ENCODE measurements at regions not wholly inside any gene's neighbourhood (a gene's known extent, or its start where the extent isn't known, plus 50 kb on each side); places are given as distances from the start of the nearest gene placed in this dataset.
A peak's percentile ranks its signal among the peaks of the same experiment; 100 is the strongest.

DNA sequence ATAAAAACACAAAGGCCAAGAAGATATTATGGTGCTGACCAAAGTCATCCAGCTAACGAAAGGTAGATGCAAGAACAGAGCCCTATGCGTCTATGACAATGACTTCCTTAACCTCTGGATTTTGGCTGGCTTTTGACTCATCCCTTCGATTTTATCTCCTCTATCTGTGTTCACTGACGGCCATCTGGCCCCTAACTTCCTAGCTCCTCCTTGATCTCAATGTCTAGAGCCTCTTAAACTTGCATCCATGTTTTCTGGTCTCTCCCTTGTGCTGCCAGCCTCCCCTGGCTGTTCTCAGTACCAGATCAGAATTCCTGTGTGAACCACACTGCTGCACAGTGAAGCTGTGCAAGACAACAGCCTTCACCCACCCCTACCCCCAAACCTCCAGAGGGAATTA is 452.9 kb downstream of the UTRN start:
- peak; percentile 17 for DNase-seq

DNA sequence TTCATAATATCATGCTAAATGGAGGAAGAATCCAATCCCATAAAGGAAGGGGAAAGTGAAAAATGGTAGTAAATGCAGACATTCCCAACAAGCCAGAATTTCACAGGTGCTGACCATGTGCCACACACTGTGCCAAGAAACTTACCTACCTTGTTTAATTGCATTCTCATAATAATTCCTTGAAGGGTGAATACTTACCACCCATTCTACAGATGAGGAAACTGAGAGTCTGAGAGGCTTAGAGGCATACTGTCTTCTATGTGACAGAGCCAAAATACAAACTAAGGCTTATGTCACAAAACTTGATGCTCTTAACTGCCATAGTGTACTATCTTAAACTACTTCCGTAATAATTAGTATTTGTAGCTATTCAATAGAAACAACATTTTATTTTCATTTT is 454.7 kb downstream of the UTRN start:
- DNase-seq: no peak

DNA sequence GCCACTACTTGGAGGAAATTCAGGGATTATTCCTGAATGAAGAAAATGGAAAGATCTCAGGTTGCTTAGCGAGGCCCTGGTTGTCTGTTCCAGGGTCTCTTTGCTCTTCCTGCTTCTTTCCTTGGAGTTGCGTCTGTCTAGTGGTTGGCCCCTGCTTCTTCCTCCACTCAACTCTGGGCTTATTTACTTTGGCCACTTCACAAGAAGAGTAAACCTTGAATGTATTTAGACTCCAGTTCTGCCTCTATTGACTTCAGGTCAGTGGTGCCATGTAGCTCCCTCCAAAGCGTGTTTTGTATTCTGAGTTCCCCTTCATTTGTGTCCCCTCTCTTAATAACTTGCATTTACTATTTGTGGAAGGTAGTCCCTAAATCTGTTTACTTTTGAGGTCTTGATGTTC is 456.5 kb downstream of the UTRN start:
- DNase-seq: no peak

DNA sequence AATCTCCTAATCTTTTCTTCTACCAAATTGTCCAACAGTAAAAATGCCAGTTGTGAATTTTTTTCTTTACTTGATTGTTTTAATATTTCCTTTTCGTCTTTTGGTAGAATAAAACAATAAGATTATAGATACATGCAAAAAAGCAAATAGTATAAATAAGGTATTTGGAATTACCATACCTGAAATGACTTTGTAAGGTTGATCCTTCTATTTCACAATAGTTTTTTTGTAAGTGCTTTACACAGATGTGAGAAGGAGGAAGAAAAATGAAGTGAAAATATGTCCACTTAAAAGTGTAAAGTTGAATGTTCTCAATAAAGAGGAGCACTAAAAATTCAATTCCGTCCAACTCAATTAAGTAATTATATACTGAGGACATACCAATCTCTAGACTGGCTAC is 457.6 kb downstream of the UTRN start:
- no peak for DNase-seq

DNA sequence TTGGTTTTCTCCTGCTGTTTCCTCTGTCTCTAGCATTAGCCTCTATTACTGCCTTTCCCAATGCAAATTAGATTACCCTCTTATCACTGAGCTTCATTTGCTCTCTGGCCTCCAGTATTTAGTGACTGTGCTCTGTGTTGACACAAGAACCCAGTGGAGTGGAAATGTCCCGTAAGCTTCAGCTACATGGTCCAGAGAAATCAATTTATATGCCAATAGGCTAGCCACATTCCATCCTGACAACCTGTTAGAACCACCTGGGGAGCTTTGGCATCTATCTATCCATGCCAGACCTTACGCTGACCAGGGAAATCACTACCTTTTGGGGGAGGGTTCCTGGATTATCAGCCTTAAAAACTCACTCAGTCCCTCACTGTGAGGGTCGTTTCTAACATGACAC is 459.6 kb downstream of the UTRN start:
- no peak for DNase-seq

DNA sequence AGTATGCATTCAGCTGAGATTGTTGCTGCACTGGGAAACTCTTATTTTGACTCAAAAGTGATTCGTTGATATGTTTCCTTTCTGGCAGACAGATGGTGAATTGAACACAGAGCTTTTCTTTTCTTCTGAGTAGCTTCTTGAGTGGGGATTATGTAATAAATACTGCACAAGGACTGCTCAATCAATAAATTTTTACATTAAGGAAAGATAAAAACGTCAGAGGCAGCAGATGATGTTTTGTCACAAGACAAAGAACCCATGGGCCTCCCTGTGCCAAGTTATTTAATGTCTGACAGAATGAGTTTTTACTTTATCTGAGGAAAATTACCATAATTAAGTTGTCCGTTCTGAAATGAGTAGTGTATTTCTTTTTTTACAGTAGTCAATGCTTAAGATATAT is 460.3 kb downstream of the UTRN start:
- DNase-seq: no peak

DNA sequence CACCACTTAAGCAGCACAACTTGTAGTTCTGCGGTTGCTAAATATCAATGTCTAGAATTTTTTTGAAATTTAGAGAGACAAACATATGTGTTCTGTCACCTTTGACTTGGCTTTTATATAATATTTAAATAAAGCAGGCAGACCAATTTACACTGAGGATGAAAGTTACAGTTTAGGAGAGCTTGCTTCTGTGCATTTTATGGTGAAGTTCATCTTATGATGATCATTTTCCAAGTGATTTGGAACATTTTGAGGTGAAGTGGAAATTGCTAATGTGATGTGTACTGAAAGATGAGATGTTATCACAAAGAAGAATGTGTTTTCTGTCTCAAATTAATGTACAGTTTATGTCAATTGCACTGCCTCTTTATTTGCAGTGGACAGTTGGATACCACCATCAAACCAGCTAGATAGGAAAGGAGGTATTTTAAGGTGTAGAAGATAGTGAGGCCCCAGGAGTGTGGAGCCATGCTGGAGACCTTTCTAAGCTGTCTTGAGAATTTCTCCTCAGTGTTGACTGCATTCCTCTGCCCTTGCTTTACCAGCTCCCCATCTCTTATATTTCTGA is 461.9 kb downstream of the UTRN start:
- no peak for DNase-seq

DNA sequence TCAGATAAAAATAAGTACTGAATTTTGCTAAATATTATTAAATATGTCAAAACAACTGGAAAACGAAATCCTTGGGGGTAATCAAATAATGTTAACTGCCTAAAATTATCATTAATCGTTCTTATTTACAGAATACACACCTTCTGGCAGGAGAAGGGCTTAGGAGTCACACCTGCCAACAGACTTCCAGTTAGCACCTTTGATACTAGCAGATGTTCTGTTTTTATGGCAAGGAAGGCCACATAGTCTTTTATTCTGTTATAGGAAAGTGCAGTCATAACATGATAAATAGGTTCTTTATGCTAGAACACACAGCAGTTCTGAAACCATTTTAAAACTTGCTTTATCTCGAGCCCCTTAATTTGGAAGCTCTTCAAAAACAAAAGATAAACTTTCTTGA is 464.1 kb downstream of the UTRN start:
- DNase-seq: no peak

DNA sequence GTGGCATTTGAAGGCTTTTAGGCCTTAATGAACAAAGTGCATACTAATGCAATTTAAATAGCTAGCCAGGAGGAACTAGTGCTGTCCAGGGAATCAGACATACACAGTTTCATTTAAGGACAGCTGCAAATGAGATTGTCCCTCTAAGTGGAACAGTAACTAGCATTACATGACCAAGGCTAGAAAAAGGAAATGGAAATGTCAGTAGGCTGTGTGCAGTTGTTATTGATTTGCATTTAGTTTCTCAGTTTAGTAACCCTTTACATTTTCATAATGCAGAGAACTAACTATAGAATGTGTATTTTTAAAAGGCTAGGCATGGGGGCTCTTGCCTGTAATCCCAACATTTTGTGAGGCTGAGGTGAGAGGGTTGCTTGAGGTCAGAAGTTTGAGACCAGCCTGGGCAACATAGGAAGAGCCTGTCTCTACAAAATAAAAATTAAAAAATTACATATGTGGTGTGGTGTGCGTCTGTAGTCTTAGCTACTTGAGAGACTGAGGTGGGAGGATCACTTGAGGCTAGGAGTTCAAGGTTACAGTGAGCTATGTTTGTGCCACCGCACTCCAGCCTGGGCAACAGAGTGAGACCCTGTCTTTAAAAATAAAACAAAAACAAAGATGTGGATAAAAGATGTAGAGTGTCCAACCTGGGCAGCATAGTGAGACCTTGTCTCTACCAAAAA is 468.0 kb downstream of the UTRN start:
- no peak for DNase-seq

DNA sequence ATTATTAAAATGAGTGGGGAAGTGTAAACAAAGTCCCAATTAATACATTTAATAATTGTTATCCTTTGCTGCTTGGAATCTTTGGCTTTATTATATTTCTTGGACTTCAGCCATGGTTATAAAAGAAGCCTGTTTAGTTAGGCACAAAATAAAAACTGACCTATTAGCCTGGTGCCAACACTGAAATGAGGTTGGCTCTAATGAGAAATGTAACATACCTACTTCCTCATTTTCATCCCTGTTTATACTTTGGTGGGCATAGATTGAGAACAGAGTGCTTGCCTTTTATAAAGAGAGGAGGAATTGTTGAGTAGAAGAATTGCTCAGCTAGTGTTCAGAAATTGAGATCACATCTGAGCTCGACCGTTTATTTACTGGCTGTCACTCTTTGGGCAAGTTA is 471.3 kb downstream of the UTRN start:
- DNase-seq: peak; percentile 42

DNA sequence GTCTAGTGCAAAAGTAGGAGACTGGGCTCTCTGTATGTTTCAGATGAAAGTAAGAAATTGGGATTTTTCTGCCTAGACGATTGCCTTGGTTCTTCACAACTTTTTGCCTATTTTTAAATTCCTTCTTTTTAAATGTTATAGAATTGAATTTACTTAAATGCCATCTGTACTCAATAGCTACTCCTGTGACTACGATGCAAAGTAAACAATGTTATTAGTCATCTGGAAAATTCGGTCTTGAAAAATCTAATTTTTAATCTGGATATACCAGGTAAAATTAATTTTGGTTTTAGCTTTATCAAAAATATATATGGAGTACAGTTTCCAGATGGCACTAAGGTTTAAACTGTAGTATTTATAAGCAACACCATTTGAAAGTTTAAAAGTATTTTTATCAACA is 472.2 kb downstream of the UTRN start:
- no peak for DNase-seq

DNA sequence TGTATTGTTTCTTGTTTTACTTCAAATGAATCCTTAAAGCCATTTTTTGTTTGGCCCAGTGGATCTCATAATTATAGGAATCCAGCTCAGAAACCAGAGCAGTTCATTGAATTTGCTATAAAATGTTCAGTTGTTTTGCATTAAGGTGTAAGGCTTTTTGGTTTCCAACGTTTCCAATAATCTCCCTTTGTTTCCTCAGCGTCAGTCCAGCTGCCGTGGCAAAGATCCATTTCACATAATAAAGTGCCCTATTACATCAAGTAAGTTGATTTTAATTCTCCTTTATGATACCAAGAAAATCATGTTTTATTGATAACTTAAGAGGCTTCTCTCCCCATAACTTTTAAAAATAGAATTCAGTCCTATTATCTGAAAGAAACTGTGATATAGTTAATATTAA is 472.6 kb downstream of the UTRN start:
- DNase-seq: no peak

DNA sequence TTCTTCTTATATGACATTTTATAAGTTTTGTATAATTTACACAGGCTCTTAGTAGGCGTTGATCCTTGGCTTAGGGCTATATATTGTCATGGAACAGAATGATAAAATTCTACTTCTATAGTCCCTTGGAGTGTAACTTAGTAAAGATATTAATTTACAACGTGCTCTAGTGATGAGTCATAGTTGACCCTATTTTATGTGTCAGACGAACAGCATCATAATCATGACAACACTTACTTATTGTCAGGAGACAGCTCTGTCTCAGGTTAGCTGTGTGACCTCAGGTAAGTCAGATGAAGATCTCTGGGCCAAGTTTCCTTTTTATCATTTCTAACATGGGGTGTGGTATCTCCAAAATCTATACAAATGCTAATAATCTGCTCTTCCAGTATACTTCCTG is 473.5 kb downstream of the UTRN start:
- no peak for DNase-seq

DNA sequence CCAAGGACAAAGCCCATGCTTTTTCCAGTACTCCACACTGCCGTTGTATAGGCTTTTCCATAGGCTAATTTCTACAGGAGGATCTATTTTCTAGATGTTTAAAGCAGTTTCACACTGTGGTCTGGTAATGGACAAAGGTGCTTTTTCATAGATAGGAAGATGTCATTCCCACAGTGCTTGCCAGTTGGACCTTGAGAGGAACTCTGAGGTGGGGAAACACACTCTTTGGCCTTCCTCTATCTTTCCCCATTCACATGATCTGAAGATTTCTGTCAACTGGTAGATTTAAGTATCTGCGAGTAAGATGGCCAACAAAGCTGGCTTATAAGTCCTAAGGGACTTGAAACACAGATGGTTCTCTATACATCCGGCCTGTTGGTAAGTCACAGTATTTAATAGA is 477.3 kb downstream of the UTRN start:
- DNase-seq: no peak

DNA sequence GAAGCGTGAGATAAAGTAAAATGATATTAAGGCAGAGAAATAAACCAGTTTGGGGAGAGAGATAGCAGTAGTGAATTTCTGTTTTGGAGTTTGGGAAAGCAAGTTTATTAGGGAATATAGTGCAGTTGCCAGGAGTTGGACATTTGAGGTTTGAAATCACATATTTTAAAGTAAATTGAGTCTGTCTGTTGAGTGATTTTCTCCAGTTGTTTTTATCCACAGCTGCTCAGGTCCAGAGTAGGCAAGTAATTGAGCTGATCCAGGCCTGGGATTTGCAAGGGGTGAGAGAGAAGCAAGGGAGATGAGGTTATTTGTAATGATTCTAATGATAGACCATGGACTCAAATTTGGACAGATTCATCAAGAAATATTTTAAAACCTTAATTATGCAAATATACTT is 481.9 kb downstream of the UTRN start:
- no peak for DNase-seq

DNA sequence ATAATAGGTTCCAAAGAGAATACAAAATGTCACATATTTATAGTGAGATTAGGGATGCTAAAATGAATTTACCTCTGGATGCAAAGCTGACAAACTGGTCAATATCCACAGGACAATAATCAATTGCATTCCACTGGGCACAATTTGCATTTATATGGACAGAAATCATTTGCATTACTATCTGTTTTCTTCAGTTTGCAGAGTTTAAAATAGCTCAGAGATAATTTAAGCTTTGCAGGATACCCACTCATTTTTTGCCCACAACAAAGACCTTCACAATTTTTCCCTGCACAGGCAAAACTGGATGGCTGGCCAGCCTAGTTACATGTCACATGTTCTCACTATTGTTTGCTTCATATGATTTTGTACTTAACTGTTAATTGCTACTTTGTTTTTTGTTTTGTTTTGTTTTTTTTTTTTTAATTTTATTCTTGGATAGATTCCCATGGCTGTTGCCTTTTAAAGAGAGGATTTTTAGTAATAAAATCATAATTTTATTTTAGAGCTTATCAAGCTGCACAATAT is 483.5 kb downstream of the UTRN start:
- no peak for DNase-seq

DNA sequence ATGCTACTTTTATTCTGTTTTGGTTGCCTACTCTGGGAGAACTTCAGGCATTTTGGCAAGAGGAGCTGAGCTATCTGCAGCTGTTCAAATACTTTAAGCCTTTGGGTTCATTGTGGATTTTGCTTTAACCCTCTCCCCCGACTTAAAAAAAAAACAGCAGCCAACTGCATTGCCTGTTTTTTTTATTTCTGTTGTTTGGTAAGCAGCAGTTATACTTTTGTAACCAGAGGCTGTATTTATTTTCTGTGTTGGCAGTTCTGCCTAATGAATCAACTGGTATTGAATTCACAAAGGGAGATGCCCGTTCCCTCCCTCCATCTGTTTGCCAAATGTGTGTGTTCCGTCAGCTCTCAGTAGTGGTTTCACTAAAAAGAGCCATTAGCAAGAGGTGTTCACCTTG is 484.0 kb downstream of the UTRN start:
- DNase-seq: no peak

DNA sequence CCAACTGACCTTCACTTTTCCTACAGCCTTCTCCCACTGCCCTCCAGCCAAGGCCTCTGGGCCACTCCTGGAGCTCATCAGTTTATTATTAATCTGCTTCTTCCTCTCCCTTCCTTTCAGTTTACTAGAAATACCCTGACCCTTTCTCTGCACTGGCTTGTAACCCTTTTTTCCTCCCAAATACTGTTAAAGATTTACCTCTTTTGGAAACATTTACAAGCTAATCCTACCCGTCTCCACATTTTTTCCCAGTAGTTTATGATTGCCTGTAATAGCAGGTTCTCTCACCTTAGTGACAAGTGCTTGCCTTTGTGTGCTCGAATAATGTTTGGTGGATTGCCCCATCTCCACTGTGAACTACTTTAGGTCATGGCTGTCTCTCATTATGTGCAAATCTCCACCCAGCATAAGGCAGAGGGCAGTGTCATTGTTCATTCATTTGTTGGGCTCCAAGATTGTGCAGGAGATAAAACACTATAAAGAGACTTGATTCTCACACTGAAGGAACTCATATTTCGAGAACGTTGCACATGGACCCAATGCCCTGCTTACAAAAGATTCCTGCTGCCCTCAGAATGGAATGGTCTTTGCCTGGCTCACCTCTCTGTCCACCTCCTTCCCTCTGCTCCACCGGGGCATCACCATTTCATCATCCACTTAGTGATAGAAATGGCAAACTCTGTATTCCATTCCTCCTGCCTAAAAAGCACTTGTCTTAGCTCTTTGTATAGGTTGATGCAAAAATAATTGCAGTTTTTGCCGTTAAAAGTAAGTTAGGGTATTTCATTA is 491.1 kb downstream of the UTRN start:
- DNase-seq: no peak

DNA sequence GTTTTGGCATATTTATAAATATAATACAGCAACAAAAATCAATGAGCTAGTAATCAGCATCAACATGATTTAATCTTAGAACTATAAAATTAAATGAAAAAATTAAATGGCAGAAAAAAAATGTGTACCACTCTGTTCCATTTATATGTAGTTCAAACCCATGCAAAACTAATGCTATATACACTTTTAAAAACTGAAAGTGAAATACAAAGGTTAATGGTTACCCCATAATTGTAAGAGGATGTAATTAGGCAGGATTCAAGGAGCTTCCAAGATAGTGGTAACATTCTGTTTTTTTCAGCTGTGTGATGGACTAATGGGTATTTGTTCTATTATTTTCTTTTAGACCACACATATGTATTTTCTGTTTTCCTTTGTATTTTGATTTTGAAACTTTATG is 492.1 kb downstream of the UTRN start:
- no peak for DNase-seq

DNA sequence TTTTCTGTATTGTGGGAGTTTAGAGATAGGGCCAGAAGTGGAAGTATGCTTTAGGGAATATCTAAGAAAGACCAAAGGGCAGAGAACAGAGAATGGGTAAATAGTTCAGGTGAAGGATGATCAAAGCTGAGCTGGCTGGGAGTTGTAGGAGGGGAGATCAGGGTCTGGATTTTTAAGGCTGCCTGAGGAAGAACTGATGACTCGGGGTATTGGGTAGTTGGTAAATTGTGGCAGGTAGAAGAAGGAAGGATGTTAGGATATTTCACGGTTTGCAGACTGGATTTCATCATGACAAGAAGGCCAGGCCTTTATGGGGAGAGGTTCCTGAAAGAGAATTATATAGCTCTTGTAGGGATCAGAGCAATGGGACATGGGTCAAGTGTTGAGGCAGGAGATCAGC is 492.9 kb downstream of the UTRN start:
- no peak for DNase-seq

DNA sequence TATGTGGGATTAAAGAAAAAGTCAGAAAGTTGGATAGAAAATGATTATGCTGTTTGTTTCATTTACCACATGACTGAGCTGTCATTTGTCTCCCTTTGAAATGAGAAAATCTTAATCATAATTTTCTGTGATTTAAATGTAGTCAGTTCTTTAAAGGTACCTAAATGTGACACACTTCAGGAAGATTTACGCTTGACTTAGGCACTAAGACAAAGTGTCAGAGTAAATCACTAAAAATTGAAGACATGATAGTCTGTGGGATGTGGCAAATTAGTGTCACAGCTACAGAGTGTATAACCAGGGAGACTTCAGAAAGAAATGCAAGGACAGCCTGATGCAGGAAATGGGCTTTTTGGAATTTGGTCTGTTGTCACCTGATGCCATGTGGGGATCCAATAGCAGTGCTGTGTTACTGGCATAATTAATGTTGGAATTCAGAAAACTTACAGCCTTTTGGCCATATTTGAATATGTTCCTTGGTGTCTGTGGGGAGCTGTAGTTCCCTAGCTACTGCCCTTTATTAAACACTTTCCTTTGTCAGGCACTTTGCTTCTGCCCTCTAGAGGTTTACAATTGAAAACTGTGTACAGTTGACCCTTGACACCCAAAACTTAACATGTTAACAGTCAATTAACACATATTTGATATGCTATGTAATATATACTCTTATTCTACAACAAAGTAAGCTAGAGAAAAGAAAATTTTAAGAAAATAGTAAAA is 493.8 kb downstream of the UTRN start:
- peak; percentile 25 for DNase-seq

DNA sequence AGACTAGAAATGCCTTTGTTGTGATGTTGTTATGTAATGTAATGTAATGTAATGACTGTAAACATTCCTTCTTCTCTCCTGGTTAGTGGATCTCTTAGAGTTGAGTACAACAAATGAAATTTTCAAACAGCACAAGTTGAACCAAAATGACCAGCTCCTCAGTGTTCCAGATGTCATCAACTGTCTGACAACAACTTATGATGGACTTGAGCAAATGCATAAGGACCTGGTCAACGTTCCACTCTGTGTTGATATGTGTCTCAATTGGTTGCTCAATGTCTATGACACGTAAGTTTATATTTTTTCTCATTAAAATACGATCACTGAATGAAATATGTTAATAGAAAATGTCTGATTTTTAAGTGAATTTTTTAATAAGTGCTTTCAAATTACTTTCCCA is 496.7 kb downstream of the UTRN start:
- DNase-seq: no peak

DNA sequence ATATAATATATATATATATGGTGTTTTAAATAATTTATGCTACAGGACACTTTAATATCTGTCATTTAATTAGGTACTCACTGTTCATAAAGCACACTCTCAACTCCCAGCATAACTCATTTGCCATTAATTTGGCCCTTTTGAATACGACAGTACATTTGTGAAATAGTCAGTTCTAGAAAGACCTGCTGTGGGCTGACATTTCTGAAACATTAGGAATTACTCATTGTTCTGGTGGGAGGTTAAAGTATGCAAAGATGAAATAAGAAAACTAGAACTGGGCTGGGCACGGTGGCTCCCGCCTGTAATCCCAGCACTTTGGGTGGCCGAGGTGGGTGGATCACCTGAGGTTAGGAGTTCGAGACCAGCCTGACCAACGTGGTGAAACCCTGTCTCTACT is 497.5 kb downstream of the UTRN start:
- no peak for DNase-seq

DNA sequence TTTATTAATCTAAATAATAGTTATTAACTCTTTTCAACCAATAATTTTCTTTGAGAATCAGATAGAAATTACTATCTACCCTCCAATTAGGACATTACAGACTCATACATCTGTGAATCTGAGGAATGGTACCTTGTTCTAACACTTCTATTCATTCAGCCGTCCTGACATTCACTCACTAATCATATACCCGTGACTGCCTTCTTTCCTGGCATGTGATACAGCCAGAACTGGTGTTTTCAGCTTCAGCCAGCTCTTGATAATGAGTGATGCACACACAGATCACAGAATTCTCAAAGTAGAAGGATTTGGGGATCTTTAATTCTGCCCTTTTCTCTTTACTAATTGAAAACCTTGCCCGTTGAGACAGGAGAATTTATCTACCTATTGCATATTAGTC is 499.9 kb downstream of the UTRN start:
- no peak for DNase-seq
